ENCODE measurements at regions not wholly inside any gene's neighbourhood (a gene's known extent, or its start where the extent isn't known, plus 50 kb on each side); places are given as distances from the start of the nearest gene placed in this dataset.
"Not testable (repeated sequence)": the region's sequence is repeated elsewhere in the genome, so short reads cannot be mapped to it uniquely, and the experiment has no call there.

DNA sequence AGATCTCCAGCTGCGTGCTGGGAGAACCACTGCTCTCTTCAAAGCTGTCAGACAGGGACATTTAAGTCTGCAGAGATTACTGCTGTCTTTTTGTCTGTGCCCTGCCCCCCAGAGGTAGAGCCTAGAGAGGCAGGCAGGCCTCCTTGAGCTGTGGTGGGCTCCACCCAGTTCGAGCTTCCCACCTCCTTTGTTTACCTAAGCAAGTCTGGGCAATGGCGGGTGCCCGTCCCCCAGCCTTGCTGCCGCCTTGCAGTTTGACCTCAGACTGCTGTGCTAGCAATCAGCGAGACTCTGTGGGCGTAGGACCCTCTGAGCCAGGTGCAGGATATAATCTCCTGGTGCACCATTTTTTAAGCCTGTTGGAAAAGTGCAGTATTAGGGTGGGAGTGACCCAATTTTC is 128.6 kb downstream of the ACTR3 start:
- not testable (repeated sequence) for TF ChIP-seq CTCF (IDR thresholded peaks at IDR 0.05 in 8 of 11, conservative IDR thresholded peaks at IDR 0.05 in 3 of 11); POLR2A (IDR thresholded peaks at IDR 0.05); POLR2AphosphoS5 (IDR thresholded peaks at IDR 0.05)
